Keratinocyte (primary cell): ENCODE measurements at regions not wholly inside any gene's neighbourhood (a gene's known extent, or its start where the extent isn't known, plus 50 kb on each side); places are given as distances from the start of the nearest gene placed in this dataset.

Experiments used
- DNase-seq: peaks from one replicate; pipeline ENCODE4 v3.0.0-alpha.2; 2011; ENCODE audit warnings: low read depth, missing footprints, low spot score
- FAIRE-seq: peaks from 2 replicates; lab custom pipeline; 2011; peaks lifted over from hg19 to GRCh38; lab: Jason Lieb, UNC
- H2AFZ ChIP-seq: 2 replicates; pipeline ENCODE4 v1.6.0; 2012; ENCODE audit warnings: low read length, control low read depth, inconsistent platforms; ENCODE audit not compliant: control insufficient read depth
- H3K27ac ChIP-seq: 2 replicates; pipeline ENCODE4 v1.5.1; 2011; ENCODE audit warnings: low read length; ENCODE audit not compliant: control insufficient read depth, insufficient read depth
- H3K27me3 ChIP-seq: 3 replicates; pipeline ENCODE4 v1.6.0; 2011; ENCODE audit warnings: low read length; ENCODE audit not compliant: control insufficient read depth, insufficient read depth; ENCODE audit errors: extremely low read depth
- H3K36me3 ChIP-seq, 2 experiments: 2 replicates in 1 of 2; 3 replicates in 1 of 2; pipeline ENCODE4 v1.5.1; 2011; ENCODE audit warnings: low read length in 2 of 2, mild to moderate bottlenecking in 1 of 2; ENCODE audit not compliant: control insufficient read depth in 2 of 2, insufficient read depth in 2 of 2; ENCODE audit errors: extremely low read depth in 1 of 2
- H3K4me1 ChIP-seq: 3 replicates; pipeline ENCODE4 v1.5.1; 2011; ENCODE audit warnings: low read length; ENCODE audit not compliant: control insufficient read depth, insufficient read depth; ENCODE audit errors: extremely low read depth
- H3K4me2 ChIP-seq: 3 replicates; pipeline ENCODE4 v1.6.0; 2011; ENCODE audit warnings: low read depth, low read length; ENCODE audit not compliant: control insufficient read depth, insufficient read depth; ENCODE audit errors: extremely low read depth
- H3K4me3 ChIP-seq, 3 experiments: fragments of 200-600 bp in 1 of 3; sonication (generic) in 1 of 3; 2 replicates in 2 of 3; 3 replicates in 1 of 3; pipeline ENCODE4 v1.5.1; 2011 to 2016; ENCODE audit warnings: low read length in 3 of 3, mild to moderate bottlenecking in 3 of 3, control low read depth in 2 of 3, inconsistent platforms in 1 of 3, low read depth in 1 of 3, mixed read lengths in 1 of 3, mixed run types in 1 of 3, moderate library complexity in 1 of 3; ENCODE audit not compliant: control insufficient read depth in 2 of 3, insufficient read depth in 2 of 3; ENCODE audit errors: extremely low read depth in 1 of 3
- H3K79me2 ChIP-seq: 2 replicates; pipeline ENCODE4 v1.6.0; 2012; ENCODE audit warnings: low read length; ENCODE audit not compliant: control insufficient read depth, insufficient read depth
- H3K9ac ChIP-seq: 3 replicates; pipeline ENCODE4 v1.6.0; 2011; ENCODE audit warnings: low read length; ENCODE audit not compliant: control insufficient read depth, insufficient read depth; ENCODE audit errors: extremely low read depth
- H3K9me1 ChIP-seq: 3 replicates; pipeline ENCODE4 v1.6.0; 2011; ENCODE audit warnings: low read length; ENCODE audit not compliant: control insufficient read depth, insufficient read depth; ENCODE audit errors: extremely low read depth
- H3K9me3 ChIP-seq: 2 replicates; pipeline ENCODE4 v1.5.1; 2012; ENCODE audit warnings: low read depth, low read length; ENCODE audit not compliant: control insufficient read depth
- H4K20me1 ChIP-seq: 3 replicates; pipeline ENCODE4 v1.6.0; 2011; ENCODE audit warnings: low read length; ENCODE audit not compliant: control insufficient read depth, insufficient read depth; ENCODE audit errors: extremely low read depth
- CTCF ChIP-seq, 3 experiments: IDR thresholded peaks in 1 of 3; conservative IDR thresholded peaks in 1 of 3; optimal IDR thresholded peaks in 1 of 3; 2 replicates in 2 of 3; 3 replicates in 1 of 3; pipeline versions ENCODE3 to v1.5.1; 2011; ENCODE audit warnings: low read length in 3 of 3, mild to moderate bottlenecking in 3 of 3, moderate library complexity in 2 of 3, control low read depth in 1 of 3, inconsistent platforms in 1 of 3; ENCODE audit not compliant: insufficient read depth in 2 of 3; ENCODE audit errors: extremely low read depth in 1 of 3
- EZH2 ChIP-seq: IDR thresholded peaks from one replicate; pipeline ENCODE4 v1.6.1; 2012; ENCODE audit warnings: inconsistent platforms, mild to moderate bottlenecking, low read length, moderate library complexity
- dilution Hi-C: fragments of 300-500 bp; cut with MboI; formaldehyde crosslinking; loops from one replicate; pipeline ENCODE4 v1.7.0; 2020; ENCODE audit warnings: low sequenced_read_pairs; ENCODE audit not compliant: extremely low pct_ligation_motif_present

- dilution Hi-C loops, result no loop called here
- Histone ChIP-seq H3K27ac (no peak overlapping the region), H3K9me1 (no peaks in the 10 kb centered on the region), H3K4me2 (no peak overlapping the region), H3K4me3 (no peak overlapping the region), H3K9ac (no peak overlapping the region), H3K79me2 (no peaks in the 10 kb centered on the region), H4K20me1 (no peaks in the 10 kb centered on the region), H2AFZ (no peak overlapping the region), H3K9me3 (no peaks in the 10 kb centered on the region), H3K27me3 (no peaks in the 10 kb centered on the region), H3K36me3 (no peaks in the 10 kb centered on the region), H3K4me1 (no peaks in the 10 kb centered on the region)
- FAIRE-seq (no peak), DNase-seq (no peak)
- TF ChIP-seq EZH2 (no peak), CTCF (optimal IDR thresholded peaks at IDR 0.05 in 1 of 3, IDR thresholded peaks at IDR 0.05 in 1 of 3, conservative IDR thresholded peaks at IDR 0.05 in 1 of 3; ENCODE audit: extremely low read depth in 1 of 3, insufficient read depth in 2 of 3, low read length in 3 of 3) (no peak)
Measured at GRCh38 chr2:8158711-8159110, 523.1 kb upstream of the ID2 start.

- Histone ChIP-seq H2AFZ (no peak overlapping the region), H4K20me1 (no peaks in the 10 kb centered on the region), H3K79me2 (no peaks in the 10 kb centered on the region), H3K4me2 (no peak overlapping the region), H3K9ac (no peak overlapping the region), H3K36me3 (no peaks in the 10 kb centered on the region), H3K9me1 (no peaks in the 10 kb centered on the region), H3K4me3 (no peak overlapping the region), H3K9me3 (no peaks in the 10 kb centered on the region), H3K4me1 (no peaks in the 10 kb centered on the region), H3K27ac (no peak overlapping the region), H3K27me3 (no peaks in the 10 kb centered on the region)
- dilution Hi-C loops, result no loop called here
- DNase-seq (no peak), FAIRE-seq (no peak)
- TF ChIP-seq EZH2 (no peak), CTCF (optimal IDR thresholded peaks at IDR 0.05 in 1 of 3, IDR thresholded peaks at IDR 0.05 in 1 of 3, conservative IDR thresholded peaks at IDR 0.05 in 1 of 3; ENCODE audit: extremely low read depth in 1 of 3, insufficient read depth in 2 of 3, low read length in 3 of 3) (no peak)
Measured at GRCh38 chr2:8159211-8159965, 522.5 kb upstream of the ID2 start.
